ENCODE measurements at regions not wholly inside any gene's neighbourhood (a gene's known extent, or its start where the extent isn't known, plus 50 kb on each side); places are given as distances from the start of the nearest gene placed in this dataset.

DNA sequence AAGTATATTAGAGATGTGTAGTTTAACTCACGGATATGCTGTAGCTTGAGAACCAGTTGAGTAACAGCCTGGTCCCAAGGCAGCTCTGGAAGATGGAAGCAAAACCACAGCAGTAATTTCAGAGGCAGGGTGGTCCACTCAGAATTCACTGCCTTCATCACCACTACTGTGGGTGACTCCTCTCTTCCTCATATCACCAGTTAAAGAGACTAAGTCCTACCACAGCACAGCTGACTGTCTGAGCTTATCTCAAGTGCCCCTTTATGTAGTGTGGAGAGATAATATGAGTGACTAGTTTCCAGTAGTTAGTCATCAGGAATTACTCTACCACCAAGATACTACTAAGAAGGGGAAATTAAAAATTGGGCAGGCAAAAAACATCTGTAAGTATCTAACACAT is 1571.2 kb upstream of the C9orf72 start:
- ATAC-seq (no peak), DNase-seq (no peak)
- no peaks in the 10 kb centered on the region for H3K4me1 ChIP-seq
- TF ChIP-seq, protein P1, sequence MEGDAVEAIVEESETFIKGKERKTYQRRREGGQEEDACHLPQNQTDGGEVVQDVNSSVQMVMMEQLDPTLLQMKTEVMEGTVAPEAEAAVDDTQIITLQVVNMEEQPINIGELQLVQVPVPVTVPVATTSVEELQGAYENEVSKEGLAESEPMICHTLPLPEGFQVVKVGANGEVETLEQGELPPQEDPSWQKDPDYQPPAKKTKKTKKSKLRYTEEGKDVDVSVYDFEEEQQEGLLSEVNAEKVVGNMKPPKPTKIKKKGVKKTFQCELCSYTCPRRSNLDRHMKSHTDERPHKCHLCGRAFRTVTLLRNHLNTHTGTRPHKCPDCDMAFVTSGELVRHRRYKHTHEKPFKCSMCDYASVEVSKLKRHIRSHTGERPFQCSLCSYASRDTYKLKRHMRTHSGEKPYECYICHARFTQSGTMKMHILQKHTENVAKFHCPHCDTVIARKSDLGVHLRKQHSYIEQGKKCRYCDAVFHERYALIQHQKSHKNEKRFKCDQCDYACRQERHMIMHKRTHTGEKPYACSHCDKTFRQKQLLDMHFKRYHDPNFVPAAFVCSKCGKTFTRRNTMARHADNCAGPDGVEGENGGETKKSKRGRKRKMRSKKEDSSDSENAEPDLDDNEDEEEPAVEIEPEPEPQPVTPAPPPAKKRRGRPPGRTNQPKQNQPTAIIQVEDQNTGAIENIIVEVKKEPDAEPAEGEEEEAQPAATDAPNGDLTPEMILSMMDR (IDR thresholded peaks at IDR 0.05): no peak
- no peaks in the 10 kb centered on the region for H3K36me3 ChIP-seq
- H3K9me3 ChIP-seq: peaks cover 5% of the 10 kb centered on the region
- H3K27ac ChIP-seq: no peak overlapping the region
- H3K27me3 ChIP-seq (ENCODE audit: low read depth): no peaks in the 10 kb centered on the region
- no peak overlapping the region for H3K4me3 ChIP-seq
- intact Hi-C loops (cut with DNase I): no loop called here

DNA sequence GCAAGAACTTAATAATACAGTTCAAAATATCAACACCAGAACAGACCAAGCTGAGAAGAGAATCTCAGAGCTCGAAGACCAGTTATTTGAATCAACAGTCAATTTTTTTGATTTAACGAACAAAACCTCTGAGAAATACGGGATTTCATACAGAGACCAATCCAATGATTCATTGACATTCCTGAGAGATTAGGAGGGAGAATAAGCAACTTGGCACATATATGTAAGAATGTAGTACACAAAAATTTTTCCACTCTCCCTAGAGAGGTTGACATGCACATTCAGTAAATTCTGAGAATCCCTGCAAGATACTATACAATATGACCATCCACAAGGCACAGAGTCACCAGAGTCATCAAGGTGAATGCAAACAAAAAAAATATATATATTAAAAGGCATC is 1577.3 kb upstream of the C9orf72 start:
- no peak for ATAC-seq
- H3K4me3 ChIP-seq: no peak overlapping the region
- H3K27me3 ChIP-seq (ENCODE audit: low read depth): no peaks in the 10 kb centered on the region
- no peaks in the 10 kb centered on the region for H3K36me3 ChIP-seq
- no peak overlapping the region for H3K27ac ChIP-seq
- no peaks in the 10 kb centered on the region for H3K9me3 ChIP-seq
- intact Hi-C loops (cut with DNase I): loop anchor here (10.0 kb wide), 1 partner anchor 64 kb away; the partner anchor contains the start of gene LINGO2
- no peak for DNase-seq
- no peaks in the 10 kb centered on the region for H3K4me1 ChIP-seq
- TF ChIP-seq, protein P1 (IDR thresholded peaks at IDR 0.05): no peak

DNA sequence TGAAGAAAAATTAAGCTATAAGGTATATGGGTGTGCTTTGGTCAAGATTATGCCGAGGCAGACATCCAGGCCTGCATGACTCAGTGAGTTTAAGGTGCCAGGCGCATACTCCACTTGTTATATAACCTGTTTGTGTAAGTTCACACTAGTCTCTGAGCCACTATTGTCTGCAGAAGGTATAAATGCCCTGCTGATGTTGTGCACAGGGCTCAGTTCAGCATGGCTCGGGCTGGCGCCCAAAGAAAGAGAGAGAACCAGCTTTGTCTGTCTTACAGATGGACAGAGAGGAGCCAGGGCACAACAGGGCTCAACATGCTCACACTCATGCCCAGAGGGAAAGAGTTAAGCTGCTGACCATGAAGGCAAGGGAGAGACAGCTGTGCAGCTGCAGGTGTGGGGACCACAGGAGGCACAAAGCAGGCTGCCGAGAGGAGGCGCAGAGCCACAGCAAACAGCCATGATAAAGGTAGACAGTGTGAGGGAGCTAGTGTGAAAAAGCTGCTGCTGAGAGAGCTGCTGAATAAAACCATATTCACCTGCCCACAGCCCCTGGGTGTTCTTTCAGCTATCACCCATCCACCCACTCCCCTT is 1587.6 kb upstream of the C9orf72 start:
- Histone ChIP-seq H3K27ac (no peak overlapping the region), H3K9me3 (no peaks in the 10 kb centered on the region), H3K27me3 (ENCODE audit: low read depth) (no peaks in the 10 kb centered on the region), H3K4me1 (no peaks in the 10 kb centered on the region), H3K4me3 (no peak overlapping the region), H3K36me3 (no peaks in the 10 kb centered on the region)
- DNase-seq (no peak), ATAC-seq (no peak)
- intact Hi-C loops (cut with DNase I): no loop called here
- TF ChIP-seq, protein P1 (IDR thresholded peaks at IDR 0.05): no peak

DNA sequence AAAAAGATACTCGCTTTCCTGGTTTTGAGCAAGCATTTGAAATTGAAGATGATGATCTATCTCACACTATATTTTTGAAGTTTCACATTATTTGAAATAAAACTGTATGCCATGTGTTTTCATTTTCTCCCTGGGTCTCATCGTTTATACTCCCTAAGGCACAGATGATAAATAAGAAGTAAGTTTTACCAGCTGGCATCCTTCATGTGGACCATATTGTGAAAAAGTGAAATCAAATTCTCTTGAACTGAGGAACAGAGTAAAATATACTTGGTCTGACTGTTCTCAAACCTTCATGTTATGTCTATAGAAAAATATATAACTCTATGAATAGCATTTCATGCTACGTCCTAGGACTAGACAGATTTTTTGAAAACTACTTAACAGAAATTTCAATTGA is 1600.9 kb upstream of the C9orf72 start:
- ATAC-seq (no peak), DNase-seq (no peak)
- Histone ChIP-seq H3K4me1 (no peaks in the 10 kb centered on the region), H3K36me3 (no peaks in the 10 kb centered on the region), H3K27me3 (ENCODE audit: low read depth) (no peaks in the 10 kb centered on the region), H3K27ac (no peak overlapping the region), H3K4me3 (no peak overlapping the region), H3K9me3 (no peaks in the 10 kb centered on the region)
- intact Hi-C loops (cut with DNase I): no loop called here
- TF ChIP-seq, protein P1 (IDR thresholded peaks at IDR 0.05): no peak

DNA sequence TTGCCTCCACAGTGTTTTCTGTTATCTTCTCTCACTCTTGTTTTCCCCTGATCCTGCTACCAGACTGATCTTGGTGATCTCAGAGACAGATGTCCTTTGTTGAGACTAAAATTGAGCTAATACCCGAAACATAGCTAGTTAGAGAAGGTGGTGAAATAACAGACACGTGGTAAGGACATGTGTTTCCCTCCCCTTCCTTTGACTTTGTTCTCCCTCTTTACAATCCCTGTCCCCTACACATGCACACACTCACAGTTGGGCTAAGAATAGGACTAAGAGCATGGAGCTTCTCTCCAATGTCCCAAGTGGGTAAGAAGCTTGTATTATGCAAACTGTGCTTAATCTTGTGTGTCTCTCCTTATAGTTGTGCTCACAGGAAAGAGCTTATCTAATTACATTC is 1603.0 kb upstream of the C9orf72 start:
- H3K36me3 ChIP-seq: no peaks in the 10 kb centered on the region
- intact Hi-C loops (cut with DNase I): no loop called here
- DNase-seq (no peak), ATAC-seq (no peak)
- no peaks in the 10 kb centered on the region for H3K4me1 ChIP-seq
- H3K4me3 ChIP-seq: no peak overlapping the region
- no peaks in the 10 kb centered on the region for H3K9me3 ChIP-seq
- TF ChIP-seq, protein P1 (IDR thresholded peaks at IDR 0.05): no peak
- no peak overlapping the region for H3K27ac ChIP-seq
- H3K27me3 ChIP-seq (ENCODE audit: low read depth): no peaks in the 10 kb centered on the region
